Amniotic stem cell (primary cell): ENCODE measurements at regions not wholly inside any gene's neighbourhood (a gene's known extent, or its start where the extent isn't known, plus 50 kb on each side); places are given as distances from the start of the nearest gene placed in this dataset.
"Not testable (repeated sequence)": the region's sequence is repeated elsewhere in the genome, so short reads cannot be mapped to it uniquely, and the experiment has no call there.

Experiments used
- DNase-seq: peaks from one replicate; lab custom pipeline; 2025; lab: John Stamatoyannopoulos, UW

- DNase-seq, result not testable (repeated sequence)
These were observed 260.2 kb downstream of the CEMIP2 start for GRCh38 chr9:71508141-71508540.

- DNase-seq, result no peak
These were observed 261.5 kb downstream of the CEMIP2 start for GRCh38 chr9:71506821-71507220.

- no peak for DNase-seq
These were observed 263.7 kb downstream of the CEMIP2 start for GRCh38 chr9:71504636-71505035.

GRCh38 chr9:71498691-71499090, 269.6 kb downstream of the CEMIP2 start:
- DNase-seq, result no peak

- no peak for DNase-seq
These were observed 277.5 kb downstream of the CEMIP2 start for GRCh38 chr9:71490810-71491209.

GRCh38 chr9:71487061-71487460, 281.3 kb downstream of the CEMIP2 start:
- no peak for DNase-seq

- DNase-seq, result no peak
These were observed 283.0 kb downstream of the CEMIP2 start for GRCh38 chr9:71485326-71485725.

- no peak for DNase-seq
These were observed 284.9 kb downstream of the CEMIP2 start for GRCh38 chr9:71483436-71483835.

GRCh38 chr9:71479621-71480020, 288.7 kb downstream of the CEMIP2 start:
- DNase-seq, result no peak

- no peak for DNase-seq
These were observed 295.9 kb downstream of the CEMIP2 start for GRCh38 chr9:71472400-71472799.

GRCh38 chr9:71465392-71465791, 302.9 kb downstream of the CEMIP2 start:
- no peak for DNase-seq

- no peak for DNase-seq
These were observed 309.2 kb downstream of the CEMIP2 start for GRCh38 chr9:71459082-71459481.

GRCh38 chr9:71446473-71447411, 321.6 kb downstream of the CEMIP2 start:
- peak; percentile 65 for DNase-seq

GRCh38 chr9:71446106-71446472, 322.2 kb downstream of the CEMIP2 start:
- DNase-seq, result no peak

- DNase-seq, result no peak
These were observed 321.5 kb upstream of the TRPM3 start for GRCh38 chr9:71442937-71443336.

- no peak for DNase-seq
These were observed 319.8 kb upstream of the TRPM3 start for GRCh38 chr9:71441266-71441665.

GRCh38 chr9:71431931-71432330, 310.5 kb upstream of the TRPM3 start:
- DNase-seq, result no peak

- not testable (repeated sequence) for DNase-seq
These were observed 285.9 kb upstream of the TRPM3 start for GRCh38 chr9:71407341-71407740.

GRCh38 chr9:71403106-71403505, 281.7 kb upstream of the TRPM3 start:
- no peak for DNase-seq

- DNase-seq, result no peak
These were observed 271.6 kb upstream of the TRPM3 start for GRCh38 chr9:71393005-71393404.

- DNase-seq, result no peak
These were observed 262.9 kb upstream of the TRPM3 start for GRCh38 chr9:71384343-71384742.

- DNase-seq, result no peak
These were observed 262.0 kb upstream of the TRPM3 start for GRCh38 chr9:71383308-71383940.

- DNase-seq, result no peak
These were observed 246.7 kb upstream of the TRPM3 start for GRCh38 chr9:71368157-71368556.
